AG04450 (cell line): ENCODE measurements at regions not wholly inside any gene's neighbourhood (a gene's known extent, or its start where the extent isn't known, plus 50 kb on each side); places are given as distances from the start of the nearest gene placed in this dataset.

ENCODE experiments used
- CTCF ChIA-PET: fragments of 300-600, 350-600 bp; formaldehyde crosslinking; extraction: SDS; loops from one replicate; lab custom pipeline; 2022; ENCODE audit warnings: antibody characterized with exemption, inconsistent platforms; lab: Charles Lee
- POLR2A ChIA-PET: fragments of 350-600 bp; formaldehyde crosslinking; extraction: SDS; loops from one replicate; lab custom pipeline; 2021; ENCODE audit warnings: antibody characterized with exemption, inconsistent platforms; lab: Yijun Ruan, JAX
- DNase-seq: peaks from one replicate; pipeline ENCODE4 v3.0.0-alpha.2; 2011; ENCODE audit warnings: low read depth, low spot score
- H3K27ac ChIP-seq: one replicate; pipeline ENCODE4 v1.5.1; 2012; ENCODE audit warnings: low read depth, low read length, control low read depth
- H3K27me3 ChIP-seq: one replicate; pipeline ENCODE4 v1.6.0; 2012; ENCODE audit warnings: low read length; ENCODE audit not compliant: control insufficient read depth, insufficient read depth
- H3K4me3 ChIP-seq: 2 replicates; pipeline ENCODE4 v1.5.1; 2011; ENCODE audit warnings: mild to moderate bottlenecking, low read depth, low read length, control low read depth
- H3K9me3 ChIP-seq: 2 replicates; pipeline ENCODE4 v1.5.1; 2012; ENCODE audit warnings: low read length; ENCODE audit not compliant: control insufficient read depth, insufficient read depth
- CTCF ChIP-seq: IDR thresholded peaks from 2 replicates; pipeline ENCODE4 v1.5.1; 2011; ENCODE audit warnings: low read depth, low read length, control low read depth, inconsistent platforms

- H3K27me3 ChIP-seq: no peaks in the 10 kb centered on the region
- no peak overlapping the region for H3K27ac ChIP-seq
- no peak for TF ChIP-seq CTCF
- ChIA-PET CTCF (no interaction called here), POLR2A (no interaction called here)
- H3K9me3 ChIP-seq: peaks cover 75% of the 10 kb centered on the region
- DNase-seq: no peak
- no peak overlapping the region for H3K4me3 ChIP-seq
Measured at GRCh38 chrX:1035206-1035605, 177.2 kb downstream of the CRLF2 start.

- ChIA-PET POLR2A (no interaction called here), CTCF (no interaction called here)
- DNase-seq: no peak
- Histone ChIP-seq H3K4me3 (no peak overlapping the region), H3K27me3 (no peaks in the 10 kb centered on the region), H3K9me3 (peaks cover 75% of the 10 kb centered on the region), H3K27ac (no peak overlapping the region)
- no peak for TF ChIP-seq CTCF
Measured at GRCh38 chrX:1034717-1035116, 177.7 kb downstream of the CRLF2 start.

- POLR2A ChIA-PET: no interaction called here
- no peaks in the 10 kb centered on the region for H3K27me3 ChIP-seq
Measured at GRCh38 chrX:1031521-1032430, 180.7 kb downstream of the CRLF2 start.

GRCh38 chrX:1029494-1029893 is 183.0 kb downstream of the CRLF2 start:
- ChIA-PET CTCF (no interaction called here), POLR2A (no interaction called here)
- peaks cover 64% of the 10 kb centered on the region for H3K9me3 ChIP-seq
- no peak overlapping the region for H3K4me3 ChIP-seq
- H3K27me3 ChIP-seq: no peaks in the 10 kb centered on the region
- DNase-seq: no peak
- H3K27ac ChIP-seq: no peak overlapping the region
- no peak for TF ChIP-seq CTCF

More at GRCh38 chrX:1031521-1032430, 180.7 kb downstream of the CRLF2 start:
- Histone ChIP-seq H3K4me3 (no peak overlapping the region), H3K9me3 (peaks cover 75% of the 10 kb centered on the region), H3K27ac (no peak overlapping the region)
- CTCF ChIA-PET: no interaction called here
- no peak for TF ChIP-seq CTCF
- DNase-seq: no peak

GRCh38 chrX:1027680-1028079 is 184.8 kb downstream of the CRLF2 start:
- TF ChIP-seq CTCF: no peak
- no peak for DNase-seq
- H3K4me3 ChIP-seq: no peak overlapping the region
- no peak overlapping the region for H3K27ac ChIP-seq
- no peaks in the 10 kb centered on the region for H3K27me3 ChIP-seq
- ChIA-PET CTCF (no interaction called here), POLR2A (no interaction called here)
- peaks cover 61% of the 10 kb centered on the region for H3K9me3 ChIP-seq
